ENCODE measurements at regions not wholly inside any gene's neighbourhood (a gene's known extent, or its start where the extent isn't known, plus 50 kb on each side); places are given as distances from the start of the nearest gene placed in this dataset.

DNA sequence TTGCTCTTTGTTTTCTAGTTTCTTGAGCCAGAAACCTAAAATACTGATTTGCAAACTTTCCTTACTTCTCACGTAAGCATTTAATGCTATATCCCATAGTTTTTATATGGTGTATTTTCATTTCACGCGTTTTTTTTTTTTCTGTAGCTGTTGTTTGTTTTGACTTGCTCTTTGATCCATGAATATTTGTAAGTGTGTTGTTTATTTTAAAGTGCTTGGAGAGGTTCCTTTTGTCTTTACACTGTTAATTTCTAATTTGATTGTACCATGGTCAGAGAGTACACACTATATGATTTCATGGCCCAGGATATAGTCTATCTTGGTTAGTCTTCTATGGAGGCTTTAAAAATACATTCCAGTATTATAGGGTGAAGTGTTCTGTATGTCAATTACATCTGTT is 84.8 kb upstream of the RNF217 start:
- no peak for DNase-seq (ENCODE audit: low spot score)

DNA sequence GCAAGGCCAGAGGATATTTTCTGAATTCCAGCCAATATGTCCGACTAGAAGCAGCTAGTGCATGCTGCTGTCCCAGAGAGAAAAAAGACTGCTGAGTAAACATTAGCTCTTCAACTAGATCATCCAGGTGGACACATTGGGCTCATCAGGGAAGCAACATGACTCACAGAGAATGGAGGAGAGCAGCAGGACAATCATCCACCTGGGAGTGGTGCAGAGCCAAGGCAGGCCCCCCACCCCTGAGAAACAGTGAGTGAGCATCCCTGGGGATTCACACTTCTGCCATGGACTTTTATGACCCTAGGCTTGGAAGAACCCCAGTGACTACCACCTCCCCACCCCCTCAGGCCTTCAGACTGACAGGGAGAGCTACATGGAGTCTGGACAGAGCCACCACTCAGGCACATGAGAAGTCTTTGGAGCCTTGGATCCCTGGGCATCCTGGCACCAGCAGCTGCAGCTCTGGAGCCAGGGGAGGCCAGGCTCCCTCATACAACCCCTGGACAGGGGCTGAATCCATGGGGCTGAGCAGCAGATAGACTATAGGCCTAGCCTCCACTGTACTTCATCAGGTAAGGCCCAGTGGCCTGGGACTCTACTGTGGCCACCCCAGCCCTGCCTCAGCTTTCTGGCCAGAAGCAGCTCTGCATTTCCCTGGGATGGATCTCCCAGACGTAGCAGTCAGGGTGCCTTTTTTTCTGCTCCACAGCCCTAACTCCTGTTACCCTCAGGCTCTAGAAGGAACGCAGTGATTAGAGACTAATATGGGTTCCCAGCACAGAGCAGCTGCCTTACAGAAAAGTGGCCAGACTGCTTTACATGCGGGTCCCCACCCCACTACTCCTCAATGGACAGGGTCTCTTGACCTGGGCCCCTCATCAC is 82.9 kb upstream of the RNF217 start:
- DNase-seq (ENCODE audit: low spot score), result no peak

- DNase-seq (ENCODE audit: low spot score), result no peak
Observed at GRCh38 chr6:124879992-124880355, 82.3 kb upstream of the RNF217 start.

DNA sequence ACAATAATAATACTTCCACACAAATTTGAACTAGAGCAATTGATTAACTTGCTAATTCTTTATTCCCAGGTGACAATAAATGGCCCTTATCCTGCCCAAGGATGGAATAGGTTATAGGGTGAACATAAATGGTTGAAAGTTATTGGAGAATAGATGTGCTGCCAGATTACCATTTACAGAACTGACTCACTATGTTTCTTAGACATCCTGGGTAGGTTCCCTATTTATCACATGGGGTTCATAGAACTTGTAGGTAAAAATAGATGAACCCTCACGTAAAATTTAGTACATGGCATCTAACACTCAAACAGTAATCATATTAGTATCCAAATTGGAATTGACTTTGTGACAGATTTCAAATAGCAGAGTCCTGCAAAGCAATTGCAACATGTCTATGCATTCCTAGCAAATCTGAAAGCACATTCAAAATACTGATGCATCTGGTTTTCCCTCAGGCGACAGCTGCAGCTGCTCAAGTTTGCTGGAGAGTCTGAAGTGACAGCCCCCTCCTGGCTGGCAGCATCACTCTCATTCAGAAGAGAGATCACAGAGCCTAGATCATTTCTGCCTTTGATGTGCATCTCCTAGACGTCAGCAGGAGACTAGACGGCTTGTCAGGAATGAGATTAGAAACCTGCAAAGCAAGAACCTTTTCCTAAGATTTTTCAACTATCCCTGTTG is 80.2 kb upstream of the RNF217 start:
- DNase-seq (ENCODE audit: low spot score), result peak; percentile 27

DNA sequence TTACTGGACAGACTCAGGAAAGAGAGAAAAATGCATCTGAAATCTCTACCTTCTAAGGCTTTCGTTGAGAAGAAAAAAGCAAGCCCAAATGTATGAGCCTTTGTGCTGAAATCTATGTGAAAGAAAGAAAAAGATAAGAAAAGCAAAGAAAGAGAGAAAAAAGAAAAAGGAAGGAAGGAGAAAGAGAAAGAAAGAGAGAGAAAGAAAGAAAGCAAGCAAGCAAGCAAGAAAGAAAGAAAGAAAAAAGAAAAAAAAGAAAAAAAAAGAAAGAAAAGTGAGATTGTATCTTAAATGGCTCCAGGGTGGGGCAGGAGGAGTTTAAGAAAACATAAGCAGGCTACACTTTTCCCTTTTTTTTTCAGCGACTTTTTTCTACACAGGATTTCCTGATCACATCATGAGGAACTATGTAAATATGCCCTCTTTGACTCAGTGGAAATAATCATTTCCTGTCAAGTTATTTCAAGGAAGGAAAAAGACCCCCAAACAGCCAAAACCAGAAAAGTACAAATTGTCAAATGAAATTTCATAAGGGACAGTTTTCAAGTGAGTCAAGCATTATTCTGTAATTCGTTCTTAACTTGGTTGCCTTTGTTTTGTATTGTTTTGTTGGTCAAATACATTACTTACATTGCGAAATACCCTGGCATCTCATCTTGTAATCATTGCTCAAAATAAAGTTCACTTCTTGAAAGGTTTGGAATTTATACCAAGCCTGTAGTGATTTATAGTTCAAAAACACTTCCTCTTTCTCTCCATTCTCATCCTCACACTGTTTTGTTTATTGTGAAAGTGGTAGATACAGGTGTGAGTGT is 79.5 kb upstream of the RNF217 start:
- DNase-seq (ENCODE audit: low spot score), result peak; percentile 27

GRCh38 chr6:124885171-124885570 is 77.1 kb upstream of the RNF217 start:
- DNase-seq (ENCODE audit: low spot score), result no peak

GRCh38 chr6:124887872-124888580 is 74.2 kb upstream of the RNF217 start:
- DNase-seq (ENCODE audit: low spot score), result no peak

DNA sequence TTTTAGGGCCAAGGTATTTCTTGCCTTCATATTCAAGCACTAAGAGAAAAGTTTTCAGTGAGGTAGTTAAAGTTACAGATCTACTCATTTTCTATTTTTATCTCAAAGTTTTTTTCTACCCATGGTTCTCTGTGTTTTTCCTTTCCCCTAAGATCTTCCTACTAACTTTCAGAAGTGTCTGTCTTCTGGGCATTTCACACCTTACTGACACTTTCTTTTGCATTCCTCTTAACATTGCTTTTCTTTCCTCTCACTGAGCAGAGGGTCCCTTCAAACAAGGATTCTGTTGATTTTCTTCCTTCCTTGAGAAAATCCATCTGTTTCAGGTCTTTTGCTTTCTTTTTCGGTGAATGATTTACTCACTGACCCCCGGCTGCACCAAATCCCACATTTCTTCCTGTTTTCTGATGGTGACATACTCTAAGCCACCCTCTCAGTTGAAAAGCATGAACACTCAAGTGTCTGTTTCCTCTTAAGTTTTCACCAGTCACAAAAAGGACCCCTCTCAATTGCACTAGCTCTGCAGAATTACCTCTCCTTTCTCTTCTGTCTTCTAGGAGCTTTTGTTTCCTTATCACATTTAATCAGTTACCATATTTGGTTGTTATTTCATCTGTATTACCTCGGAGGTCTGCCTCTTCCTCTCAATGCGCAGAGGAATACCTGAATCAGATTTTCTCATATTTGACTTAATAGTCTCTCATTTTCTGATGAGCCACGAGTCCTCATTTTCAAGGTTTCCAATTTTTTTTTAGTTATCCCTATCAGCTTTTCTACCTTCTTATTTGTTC is 73.5 kb upstream of the RNF217 start:
- DNase-seq (ENCODE audit: low spot score), result no peak

- DNase-seq (ENCODE audit: low spot score), result no peak
Observed at GRCh38 chr6:124901084-124901483, 61.2 kb upstream of the RNF217 start.

GRCh38 chr6:124903797-124904196 is 58.4 kb upstream of the RNF217 start:
- no peak for DNase-seq (ENCODE audit: low spot score)

DNA sequence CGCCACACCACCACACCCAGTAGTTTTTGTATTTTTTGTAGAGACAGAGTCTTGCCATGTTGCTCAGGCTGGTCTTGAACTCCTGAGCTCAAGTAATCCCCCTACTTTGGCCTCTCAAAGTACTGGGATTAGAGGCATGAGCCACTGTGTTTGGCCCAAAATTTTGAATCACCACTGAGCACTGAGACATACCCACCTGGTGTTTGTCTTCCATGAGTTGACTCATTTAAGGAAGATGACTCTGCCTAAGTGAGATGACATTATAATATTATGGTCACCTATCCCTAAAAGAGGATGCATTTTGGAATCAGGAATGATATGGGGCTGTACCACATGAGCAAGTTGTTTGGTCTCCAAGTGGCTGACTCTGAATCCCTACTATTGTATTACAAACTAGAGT is 54.6 kb upstream of the RNF217 start:
- no peak for DNase-seq (ENCODE audit: low spot score)

Data from GM03348 (cell line).